WERI-Rb-1 (cell line): ENCODE measurements at regions not wholly inside any gene's neighbourhood (a gene's known extent, or its start where the extent isn't known, plus 50 kb on each side); places are given as distances from the start of the nearest gene placed in this dataset.

Source experiments
- DNase-seq: peaks from one replicate; pipeline ENCODE4 v3.0.0-alpha.2; 2020
- H3K27ac ChIP-seq: fragments of 250-450 bp; sonication (Bioruptor Pico); 2 replicates; pipeline ENCODE4 v1.5.1; 2020; ENCODE audit warnings: mild to moderate bottlenecking, moderate library complexity
- H3K27me3 ChIP-seq: fragments of 250-450 bp; sonication (Bioruptor Pico); 2 replicates; pipeline ENCODE4 v1.5.1; 2021; ENCODE audit warnings: mild to moderate bottlenecking, low read depth, moderate library complexity; ENCODE audit not compliant: insufficient read depth, severe bottlenecking
- H3K36me3 ChIP-seq: fragments of 250-450 bp; sonication (Bioruptor Pico); 2 replicates; pipeline ENCODE4 v1.5.1; 2020; ENCODE audit warnings: mild to moderate bottlenecking, moderate library complexity
- H3K4me3 ChIP-seq: 2 replicates; pipeline ENCODE4 v1.5.1; 2011; ENCODE audit warnings: low read depth, mild to moderate bottlenecking, control low read depth, low read length
- H3K9me3 ChIP-seq: fragments of 250-450 bp; sonication (Bioruptor Pico); 2 replicates; pipeline ENCODE4 v1.5.1; 2021; ENCODE audit warnings: mild to moderate bottlenecking, moderate library complexity; ENCODE audit not compliant: severe bottlenecking
- TF ChIP-seq, protein P1 (sequence below): IDR thresholded peaks from 2 replicates; pipeline ENCODE4 v1.5.1; 2011; ENCODE audit warnings: low read depth, mild to moderate bottlenecking, control low read depth, inconsistent platforms, low read length

DNA sequence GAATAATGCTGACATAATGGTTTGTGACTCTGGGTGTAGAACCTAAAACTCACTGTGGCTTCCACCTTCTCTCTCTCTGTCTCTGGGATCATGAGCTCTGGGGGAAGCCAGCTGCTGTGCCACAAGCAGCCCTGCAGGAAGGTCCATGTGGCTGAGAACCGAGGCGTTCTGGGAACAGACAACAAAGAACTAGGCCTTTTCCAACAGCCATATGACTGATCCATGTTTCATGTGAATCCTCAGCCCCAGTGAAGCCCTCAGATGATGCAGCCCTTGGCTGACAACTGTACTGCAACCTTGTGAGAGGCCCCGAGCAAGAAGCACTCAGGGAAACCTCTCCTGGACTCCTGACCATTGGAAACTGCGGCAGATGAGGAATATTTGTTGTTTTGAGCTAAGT is 56.6 kb downstream of the HLA-G start:
- Histone ChIP-seq H3K27me3 (peaks cover 82% of the 10 kb centered on the region), H3K4me3 (no peak overlapping the region), H3K9me3 (peaks cover 34% of the 10 kb centered on the region), H3K27ac (no peak overlapping the region), H3K36me3 (no peaks in the 10 kb centered on the region)
- TF ChIP-seq, protein P1, sequence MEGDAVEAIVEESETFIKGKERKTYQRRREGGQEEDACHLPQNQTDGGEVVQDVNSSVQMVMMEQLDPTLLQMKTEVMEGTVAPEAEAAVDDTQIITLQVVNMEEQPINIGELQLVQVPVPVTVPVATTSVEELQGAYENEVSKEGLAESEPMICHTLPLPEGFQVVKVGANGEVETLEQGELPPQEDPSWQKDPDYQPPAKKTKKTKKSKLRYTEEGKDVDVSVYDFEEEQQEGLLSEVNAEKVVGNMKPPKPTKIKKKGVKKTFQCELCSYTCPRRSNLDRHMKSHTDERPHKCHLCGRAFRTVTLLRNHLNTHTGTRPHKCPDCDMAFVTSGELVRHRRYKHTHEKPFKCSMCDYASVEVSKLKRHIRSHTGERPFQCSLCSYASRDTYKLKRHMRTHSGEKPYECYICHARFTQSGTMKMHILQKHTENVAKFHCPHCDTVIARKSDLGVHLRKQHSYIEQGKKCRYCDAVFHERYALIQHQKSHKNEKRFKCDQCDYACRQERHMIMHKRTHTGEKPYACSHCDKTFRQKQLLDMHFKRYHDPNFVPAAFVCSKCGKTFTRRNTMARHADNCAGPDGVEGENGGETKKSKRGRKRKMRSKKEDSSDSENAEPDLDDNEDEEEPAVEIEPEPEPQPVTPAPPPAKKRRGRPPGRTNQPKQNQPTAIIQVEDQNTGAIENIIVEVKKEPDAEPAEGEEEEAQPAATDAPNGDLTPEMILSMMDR, result no peak
- DNase-seq, result no peak

DNA sequence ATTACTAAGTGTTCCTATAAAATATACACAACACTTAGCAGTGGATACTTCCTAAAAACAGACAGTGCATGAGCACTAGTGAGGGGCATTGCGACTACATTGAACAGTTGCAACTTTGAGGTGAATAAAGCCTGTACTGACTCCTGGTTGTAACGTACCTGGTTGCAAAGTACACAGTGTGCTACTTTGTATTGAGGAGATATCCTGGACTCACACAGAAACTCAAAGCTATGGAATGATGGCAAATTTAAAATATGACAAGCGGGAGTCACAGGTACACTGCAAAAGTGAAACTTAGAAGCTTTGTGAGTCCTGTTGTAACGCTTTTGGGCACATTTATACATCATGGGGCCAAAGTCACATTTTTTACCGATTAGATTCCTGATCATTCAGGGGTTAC is 55.6 kb upstream of the HLA-A start:
- Histone ChIP-seq H3K27ac (no peak overlapping the region), H3K36me3 (no peaks in the 10 kb centered on the region), H3K4me3 (no peak overlapping the region), H3K9me3 (peaks cover 22% of the 10 kb centered on the region), H3K27me3 (peaks cover 82% of the 10 kb centered on the region)
- TF ChIP-seq, protein P1, result no peak
- no peak for DNase-seq

DNA sequence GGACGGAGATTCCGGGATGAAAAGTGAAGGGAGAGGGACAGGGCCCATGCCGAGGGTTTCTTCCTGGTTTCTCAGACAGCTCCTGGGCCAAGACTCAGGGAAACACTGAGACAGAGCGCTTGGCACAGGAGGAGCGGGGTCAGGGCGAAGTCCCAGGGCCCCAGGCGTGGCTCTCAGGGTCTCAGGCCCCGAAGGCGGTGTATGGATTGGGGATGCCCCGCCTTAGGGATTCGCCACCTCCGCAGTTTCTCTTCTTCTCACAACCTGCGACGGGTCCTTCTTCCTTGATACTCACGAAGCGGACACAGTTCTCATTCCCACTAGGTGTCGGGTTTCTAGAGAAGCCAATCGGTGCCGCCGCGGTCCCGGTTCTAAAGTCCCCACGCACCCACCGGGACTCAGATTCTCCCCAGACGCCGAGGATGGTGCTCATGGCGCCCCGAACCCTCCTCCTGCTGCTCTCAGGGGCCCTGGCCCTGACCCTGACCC is 55.0 kb upstream of the HLA-A start:
- H3K27me3 ChIP-seq, result peaks cover 82% of the 10 kb centered on the region
- H3K9me3 ChIP-seq, result peaks cover 19% of the 10 kb centered on the region
- H3K27ac ChIP-seq, result no peak overlapping the region
- H3K4me3 ChIP-seq, result no peak overlapping the region
- DNase-seq, result no peak
- no peaks in the 10 kb centered on the region for H3K36me3 ChIP-seq
- TF ChIP-seq, protein P1, result no peak

DNA sequence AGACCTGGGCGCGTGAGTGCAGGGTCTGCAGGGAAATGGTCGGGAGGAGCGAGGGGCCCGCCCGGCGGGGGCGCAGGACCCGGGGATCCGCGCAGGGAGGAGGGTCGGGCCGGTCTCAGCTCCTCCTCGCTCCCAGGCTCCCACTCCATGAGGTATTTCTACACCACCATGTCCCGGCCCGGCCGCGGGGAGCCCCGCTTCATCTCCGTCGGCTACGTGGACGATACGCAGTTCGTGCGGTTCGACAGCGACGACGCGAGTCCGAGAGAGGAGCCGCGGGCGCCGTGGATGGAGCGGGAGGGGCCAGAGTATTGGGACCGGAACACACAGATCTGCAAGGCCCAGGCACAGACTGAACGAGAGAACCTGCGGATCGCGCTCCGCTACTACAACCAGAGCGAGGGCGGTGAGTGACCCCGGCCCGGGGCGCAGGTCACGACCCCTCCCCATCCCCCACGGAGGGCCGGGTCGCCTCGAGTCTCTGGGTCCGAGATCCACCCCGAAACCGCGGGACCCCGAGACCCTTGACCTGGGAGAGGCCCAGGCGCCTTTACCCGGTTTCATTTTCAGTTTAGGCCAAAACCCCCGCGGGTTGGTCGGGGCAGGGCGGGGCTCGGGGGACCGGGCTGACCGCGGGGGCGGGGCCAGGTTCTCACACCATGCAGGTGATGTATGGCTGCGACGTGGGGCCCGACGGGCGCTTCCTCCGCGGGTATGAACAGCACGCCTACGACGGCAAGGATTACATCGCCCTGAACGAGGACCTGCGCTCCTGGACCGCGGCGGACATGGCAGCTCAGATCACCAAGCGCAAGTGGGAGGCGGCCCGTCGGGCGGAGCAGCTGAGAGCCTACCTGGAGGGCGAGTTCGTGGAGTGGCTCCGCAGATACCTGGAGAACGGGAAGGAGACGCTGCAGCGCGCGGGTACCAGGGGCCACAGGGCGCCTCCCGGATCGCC is 54.2 kb upstream of the HLA-A start:
- DNase-seq, result peak; percentile 30
- Histone ChIP-seq H3K36me3 (no peaks in the 10 kb centered on the region), H3K4me3 (peak overlapping the region; percentile 1; the same call in 1 of the 2 replicates), H3K27me3 (peaks cover 82% of the 10 kb centered on the region), H3K27ac (no peak overlapping the region), H3K9me3 (peaks cover 18% of the 10 kb centered on the region)
- TF ChIP-seq, protein P1, result no peak
